ENCODE measurements at regions not wholly inside any gene's neighbourhood (a gene's known extent, or its start where the extent isn't known, plus 50 kb on each side); places are given as distances from the start of the nearest gene placed in this dataset.

DNA sequence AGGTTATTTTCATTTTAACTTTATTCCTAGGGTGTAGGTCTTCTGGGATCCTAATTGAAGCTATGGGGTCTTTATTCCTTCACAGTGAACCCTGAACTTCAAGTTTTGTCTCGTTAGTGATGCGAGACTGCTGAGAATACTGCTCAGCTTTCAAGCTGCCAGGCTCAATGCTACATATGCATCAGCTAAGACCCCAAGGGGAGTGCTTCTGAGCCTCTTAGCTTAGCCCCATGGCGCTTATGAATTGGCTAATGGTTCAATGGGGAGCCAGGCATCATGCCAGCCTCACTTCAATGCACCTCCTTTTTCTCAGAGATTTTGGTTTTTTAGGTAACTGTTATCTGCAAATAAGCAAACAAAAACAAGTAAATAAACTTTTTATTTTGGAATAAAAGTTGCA, 94.1 kb upstream of the SIAH1 start:
- TF ChIP-seq CTCF (IDR thresholded peaks at IDR 0.05; ENCODE audit: poor library complexity), result no peak
- no peak for TF ChIP-seq EZH2 (IDR thresholded peaks at IDR 0.05; ENCODE audit: borderline replicate concordance)
- TF ChIP-seq EZH2phosphoT487 (IDR thresholded peaks at IDR 0.05; ENCODE audit: low read depth, severe bottlenecking, unreplicated experiment), result no peak
